Heart right ventricle (tissue), 16 donors: ENCODE measurements at regions not wholly inside any gene's neighbourhood (a gene's known extent, or its start where the extent isn't known, plus 50 kb on each side); places are given as distances from the start of the nearest gene placed in this dataset.

Source experiments
- ATAC-seq, 8 donors: fragments of 200-7000 bp; cut with Tn5 transposase; one replicate each; pipeline ENCODE4 v1.9.1; 2020; ENCODE audit warnings: mild to moderate bottlenecking in 8 of 8, moderate library complexity in 8 of 8, moderate number of reproducible peaks in 1 of 8
- DNase-seq, 2 donors: peaks; one replicate each; pipeline ENCODE4 v3.0.0-alpha.2; 2020
- H3K27ac ChIP-seq, 10 donors: fragments of 200-600 bp; sonication (generic) in 2 of 10; one replicate each; pipeline versions ENCODE4 v1.5.0 to v1.8.0; 2020 to 2022; ENCODE audit warnings: mild to moderate bottlenecking in 3 of 10
- H3K27me3 ChIP-seq, 7 donors: fragments of 200-600 bp; one replicate each; pipeline ENCODE4 v1.8.0; 2021 to 2022; ENCODE audit warnings: mild to moderate bottlenecking in 2 of 7
- H3K36me3 ChIP-seq, 9 donors: fragments of 200-600 bp; sonication (generic) in 1 of 9; one replicate each; pipeline versions ENCODE4 v1.5.0 to v1.8.0; 2020 to 2022; ENCODE audit warnings: mild to moderate bottlenecking in 2 of 9
- H3K4me1 ChIP-seq, 9 donors: fragments of 200-600 bp; sonication (generic) in 1 of 9; one replicate each; pipeline versions ENCODE4 v1.5.0 to v1.8.0; 2020 to 2022; ENCODE audit warnings: mild to moderate bottlenecking in 4 of 9
- H3K4me3 ChIP-seq, 10 donors: fragments of 200-600 bp; sonication (generic) in 2 of 10; one replicate each; pipeline versions ENCODE4 v1.5.0 to v1.8.0; 2020 to 2022; ENCODE audit warnings: mild to moderate bottlenecking in 7 of 10, moderate library complexity in 2 of 10
- H3K9me3 ChIP-seq, 11 donors: fragments of 200-600 bp in 10 of 11; sonication (generic) in 2 of 11; one replicate each; pipeline versions ENCODE4 v1.5.0 to v1.8.0; 2013 to 2022; ENCODE audit warnings: mild to moderate bottlenecking in 2 of 11, control low read depth in 1 of 11, moderate library complexity in 1 of 11
- CTCF ChIP-seq, 9 donors: fragments of 200-600 bp; sonication (generic) in 2 of 9; IDR thresholded peaks; one replicate each; pipeline versions ENCODE4 v1.5.0 to v1.8.0; 2021 to 2022; ENCODE audit warnings: antibody characterized with exemption in 9 of 9, mild to moderate bottlenecking in 5 of 9, moderate library complexity in 1 of 9
- WGBS, 2 donors: extraction: QIAGEN DNeasy Blood & Tissue Kit; methylation state at CpG; one replicate each; pipeline ENCODE4 v1.1.7; 2013; ENCODE audit warnings: inconsistent platforms in 1 of 2; 5-methylcytosine and 5-hydroxymethylcytosine counted together
- intact Hi-C, 10 donors: fragments of 100-400 bp; cut with DNase I; formaldehyde crosslinking; loops; one replicate each; pipeline versions ENCODE4 v1.11.1 to v1.14.2; 2022
- donor health status: Arrhythmogenic right ventricular cardiomyopathy.
- donor health status: ischemic (EF 13 %, LVEDD 7.1; RV severe dilation, severe dysfunction).
- donor health status: healthy with polysubstance abuse.
- donor health status: DM: no; HTN: yes; CAD: no.
- donor health status: DM: no; HTN: no; CAD: no.
- donor health status: ischemic (EF 25% LVEDD 6.9; RV normal size, moderate dysfunction).
- donor health status: ischemic (EF 25% LVEDD 5.7; RV mildly dilated, moderate dysfunction).
- donor health status: healthy.
- donor health status: DM: yes; HTN: yes; CAD: no.
- donor health status: Ischemic cardiomyopathy.
- donor health status: ischemic (EF 35%, LVEDD 5.7; RV mildly dilated, moderate dysfunction).
- donor health status: nonischemic (EF 11% LVEDD 7.7; RV severe dilation, severe dysfunction).
- donor health status: DM: yes; HTN: yes; CAD: no.
- donor health status: PGD.
- donor health status: ischemic (EF 29% LVEDD 5.4; RV normal size, mild dysfunction).
- donor health status: nonischemic (EF 23%, LVEDD 6.1; RV moderate dilation, normal function).

- ATAC-seq (no peak), DNase-seq (no peak)
- no peaks in the 10 kb centered on the region for H3K4me1 ChIP-seq
- TF ChIP-seq CTCF (IDR thresholded peaks at IDR 0.05): no peak
- no peaks in the 10 kb centered on the region for H3K27me3 ChIP-seq
- H3K9me3 ChIP-seq: no peaks in the 10 kb centered on the region
- no peak overlapping the region for H3K27ac ChIP-seq
- H3K36me3 ChIP-seq: no peaks in the 10 kb centered on the region
- H3K4me3 ChIP-seq: no peak overlapping the region
- intact Hi-C loops: loop anchor here in 5 of 10 donors (5.0 to 10.0 kb wide), 5 partner anchors 190 to 700 kb away; no protein-coding TSS in a partner anchor
- 57 to 75% methylated on average over 2 of the region's 2 CpGs for WGBS, 2 donors
Observed at GRCh38 chr18:44324361-44324760, 356.3 kb upstream of the SETBP1 start.

- H3K36me3 ChIP-seq: no peaks in the 10 kb centered on the region
- no peak overlapping the region for H3K27ac ChIP-seq
- 45 to 52% methylated on average over 4 of the region's 4 CpGs for WGBS, 2 donors
- ATAC-seq (no peak), DNase-seq (peak in 1 of 2 donors; percentile 27)
- intact Hi-C loops: loop anchor here in 7 of 10 donors (5.0 to 10.0 kb wide), 6 partner anchors 191 to 704 kb away; no protein-coding TSS in a partner anchor
- peak; percentile 11 to 64 (median 51) for TF ChIP-seq CTCF (IDR thresholded peaks at IDR 0.05)
- no peaks in the 10 kb centered on the region for H3K27me3 ChIP-seq
- H3K4me1 ChIP-seq: no peaks in the 10 kb centered on the region
- peaks cover 0 to 6% (median 0%) of the 10 kb centered on the region in 11 donors for H3K9me3 ChIP-seq
- H3K4me3 ChIP-seq: no peak overlapping the region
Observed at GRCh38 chr18:44325903-44326635, 354.6 kb upstream of the SETBP1 start.

GRCh38 chr18:44331656-44332570 is 348.8 kb upstream of the SETBP1 start:
- no peak overlapping the region for H3K27ac ChIP-seq
- H3K4me3 ChIP-seq: no peak overlapping the region
- peaks cover 0 to 21% (median 0%) of the 10 kb centered on the region in 11 donors for H3K9me3 ChIP-seq
- ATAC-seq (no peak), DNase-seq (no peak)
- 77 to 80% methylated on average over 6 of the region's 6 CpGs for WGBS, 2 donors
- H3K27me3 ChIP-seq: no peaks in the 10 kb centered on the region
- intact Hi-C loops: no loop called here
- H3K4me1 ChIP-seq: no peaks in the 10 kb centered on the region
- TF ChIP-seq CTCF (IDR thresholded peaks at IDR 0.05): no peak
- H3K36me3 ChIP-seq: no peaks in the 10 kb centered on the region

- H3K9me3 ChIP-seq: peaks cover 0 to 43% (median 13%) of the 10 kb centered on the region in 11 donors
- WGBS, 2 donors: 74 to 96% methylated on average over 1 of the region's 1 CpG
- DNase-seq: no peak
- H3K4me3 ChIP-seq: no peak overlapping the region
- no peak for ATAC-seq
- no peaks in the 10 kb centered on the region for H3K36me3 ChIP-seq
- H3K27ac ChIP-seq: no peak overlapping the region
- no peaks in the 10 kb centered on the region for H3K27me3 ChIP-seq
- H3K4me1 ChIP-seq: no peaks in the 10 kb centered on the region
- TF ChIP-seq CTCF (IDR thresholded peaks at IDR 0.05): no peak
- intact Hi-C loops: no loop called here
Observed at GRCh38 chr18:44341759-44342158, 338.9 kb upstream of the SETBP1 start.
